Activated CD4-positive, alpha-beta T cell treated with anti-CD3 and anti-CD28 coated beads, Interleukin-2, amount 50 U/mL, for 4 hours (primary cell): ENCODE measurements at regions not wholly inside any gene's neighbourhood (a gene's known extent, or its start where the extent isn't known, plus 50 kb on each side); places are given as distances from the start of the nearest gene placed in this dataset.
"Not testable (repeated sequence)": the region's sequence is repeated elsewhere in the genome, so short reads cannot be mapped to it uniquely, and the experiment has no call there.

ENCODE experiments used
- DNase-seq, 2 experiments: peaks; one replicate each; pipeline ENCODE4 v3.0.0-alpha.2; 2020

DNA sequence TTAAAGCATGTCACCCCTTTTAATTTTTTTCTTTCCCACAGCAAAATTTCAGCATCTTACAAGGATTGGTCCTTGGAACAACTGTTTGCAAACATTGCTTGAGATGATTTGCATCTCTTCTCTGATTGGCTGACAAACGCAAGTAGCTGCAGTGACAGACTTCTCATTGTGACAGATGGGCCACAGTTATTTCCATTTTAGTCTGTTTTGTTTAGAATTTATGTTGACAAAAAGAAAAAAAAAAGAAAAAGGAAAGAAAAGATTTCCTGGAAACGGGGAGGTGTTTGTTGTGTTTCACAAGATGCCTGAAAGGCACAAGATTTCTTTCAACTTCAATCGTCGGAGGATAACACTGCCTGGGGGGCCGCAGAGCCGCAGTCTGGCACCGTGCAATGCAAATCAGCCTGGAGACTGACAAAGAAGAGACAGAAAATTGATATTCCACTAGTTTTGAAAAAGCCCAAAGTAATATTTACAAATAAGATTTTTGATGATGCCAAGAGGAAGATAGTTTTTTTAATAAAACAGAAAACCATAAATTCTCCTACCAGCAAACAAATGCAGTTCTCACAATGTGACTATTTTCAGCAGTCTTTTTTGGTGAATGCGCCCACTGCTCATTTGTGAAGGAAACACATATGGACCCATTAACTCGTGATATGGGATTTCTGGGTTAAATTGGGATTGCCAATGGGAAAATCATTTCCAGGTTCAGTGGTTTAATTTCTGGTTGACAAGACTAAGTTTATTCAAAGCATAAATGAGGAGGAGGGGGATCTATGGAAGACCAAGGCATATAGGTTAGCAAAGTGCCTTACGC, 296.2 kb upstream of the SMIM21 start:
- DNase-seq: no peak

DNA sequence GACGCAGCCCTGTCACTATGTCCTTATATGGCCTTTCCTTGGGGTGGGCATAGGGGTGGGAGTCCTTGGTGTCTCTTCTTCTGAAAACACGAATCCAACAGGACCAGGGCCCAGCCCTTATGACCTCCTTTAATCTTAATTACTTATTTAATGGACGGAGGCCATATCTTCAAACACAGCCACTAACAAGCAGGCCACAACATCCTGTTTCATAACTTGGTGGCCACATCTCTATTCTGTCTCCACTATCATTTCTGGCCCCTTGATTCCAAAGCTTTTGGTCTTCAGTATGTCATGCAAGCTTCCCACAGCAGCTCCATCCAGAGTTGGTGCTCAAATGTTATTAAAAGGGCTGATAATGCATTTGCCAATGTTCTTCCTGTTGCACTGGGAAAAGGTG, 287.3 kb upstream of the SMIM21 start:
- DNase-seq: no peak

DNA sequence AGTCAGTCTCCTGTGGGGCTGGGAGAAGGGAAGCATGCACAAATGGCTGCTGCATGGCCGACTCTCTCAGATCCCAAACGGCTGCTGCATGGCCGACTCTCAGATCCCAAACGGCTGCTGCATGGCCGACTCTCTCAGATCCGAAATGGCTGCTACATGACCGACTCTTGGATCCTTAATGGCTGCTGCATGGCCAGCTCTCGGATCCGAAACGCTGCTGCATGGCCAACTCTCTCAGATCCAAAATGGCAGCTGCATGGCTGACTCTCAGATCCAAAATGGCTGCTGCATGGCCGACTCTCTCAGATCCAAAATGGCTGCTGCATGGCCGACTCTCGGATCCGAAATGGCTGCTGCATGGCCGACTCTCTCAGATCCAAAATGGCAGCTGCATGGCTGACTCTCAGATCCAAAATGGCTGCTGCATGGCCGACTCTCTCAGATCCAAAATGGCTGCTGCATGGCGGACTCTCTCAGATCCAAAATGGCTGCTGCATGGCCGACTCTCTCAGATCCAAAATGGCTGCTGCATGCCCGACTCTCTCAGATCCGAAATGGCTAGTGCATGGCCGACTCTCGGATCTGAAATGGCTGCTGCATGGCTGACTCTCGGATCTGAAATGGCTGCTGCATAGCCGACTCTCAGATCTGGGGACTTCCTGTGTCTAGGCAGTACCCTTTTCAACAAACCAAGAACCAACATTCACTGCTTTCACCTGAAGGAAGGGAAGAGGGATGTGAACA, 284.8 kb upstream of the SMIM21 start:
- DNase-seq: not testable (repeated sequence)

DNA sequence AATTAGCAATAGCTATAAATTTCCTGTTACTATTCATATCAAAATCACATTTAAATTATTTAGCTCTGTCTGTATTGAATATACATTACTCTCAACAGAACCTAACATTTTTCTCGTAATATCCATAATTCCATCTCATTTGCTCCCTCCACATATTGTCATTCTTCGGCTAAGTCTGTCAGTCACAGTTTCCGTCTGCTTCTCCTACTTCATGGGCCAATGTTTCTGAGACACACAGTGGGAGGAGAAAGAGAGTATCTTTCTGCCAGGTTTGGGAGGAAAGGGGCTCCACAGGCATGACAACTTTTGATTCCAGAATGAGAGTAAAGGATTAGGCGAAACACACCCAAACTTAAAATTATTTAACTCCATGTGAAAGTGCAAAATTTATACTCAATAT, 273.1 kb upstream of the SMIM21 start:
- no peak for DNase-seq

DNA sequence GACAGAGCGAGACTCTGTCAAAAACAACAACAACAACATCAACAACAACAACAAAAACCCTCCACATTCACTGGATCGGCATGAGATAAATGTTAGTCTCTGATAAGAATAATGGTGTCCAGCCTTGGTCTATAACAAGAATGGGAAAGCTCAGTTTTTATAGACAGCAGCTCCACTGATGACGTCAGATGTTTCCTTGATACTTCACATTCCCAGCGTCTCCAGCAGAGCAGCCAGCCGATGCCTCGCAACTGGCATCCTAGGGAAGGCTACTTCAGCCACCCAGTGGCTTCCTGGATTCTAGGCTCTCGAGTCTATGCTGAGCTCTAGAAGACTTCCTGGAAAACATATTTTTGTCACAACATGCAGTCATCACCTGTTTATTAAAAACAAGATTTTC, 271.4 kb upstream of the SMIM21 start:
- DNase-seq: no peak

DNA sequence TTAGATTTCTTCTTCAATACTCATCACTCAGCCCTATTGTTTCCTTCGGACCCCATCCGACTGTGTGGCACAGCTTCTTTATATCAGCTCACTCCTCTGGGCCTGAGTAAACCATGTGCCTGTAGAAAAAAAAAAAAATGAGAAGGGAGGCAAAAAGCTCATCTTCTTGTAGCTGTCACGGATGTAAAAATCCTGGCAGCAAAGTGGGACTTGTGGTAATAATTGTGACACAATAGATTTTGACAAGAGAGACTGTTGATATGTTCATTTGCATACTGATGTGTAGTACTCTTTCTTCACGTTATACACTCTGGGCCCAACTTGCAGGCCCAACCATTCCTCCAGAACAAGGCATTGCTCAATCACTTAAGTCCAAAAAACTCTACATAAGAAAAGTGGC, 270.0 kb upstream of the SMIM21 start:
- no peak for DNase-seq

DNA sequence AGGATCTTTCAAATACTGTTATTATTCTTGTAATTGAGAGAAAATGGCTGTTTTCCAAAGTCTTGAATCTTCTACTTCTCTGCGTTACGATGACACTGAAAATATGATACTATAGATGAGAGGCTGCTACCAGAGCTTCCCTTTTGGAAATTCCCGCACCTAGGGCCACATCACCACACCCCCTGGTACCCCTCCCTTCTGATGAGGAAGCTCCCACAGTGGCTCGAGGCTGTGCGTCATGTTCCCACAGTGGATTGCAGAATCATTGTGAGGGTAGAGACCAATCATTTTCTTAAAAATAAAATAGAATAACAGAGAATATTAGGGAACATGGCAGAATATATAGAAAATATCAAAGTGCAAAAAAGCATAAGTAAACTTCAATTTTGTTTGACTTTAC, 268.9 kb upstream of the SMIM21 start:
- no peak for DNase-seq

DNA sequence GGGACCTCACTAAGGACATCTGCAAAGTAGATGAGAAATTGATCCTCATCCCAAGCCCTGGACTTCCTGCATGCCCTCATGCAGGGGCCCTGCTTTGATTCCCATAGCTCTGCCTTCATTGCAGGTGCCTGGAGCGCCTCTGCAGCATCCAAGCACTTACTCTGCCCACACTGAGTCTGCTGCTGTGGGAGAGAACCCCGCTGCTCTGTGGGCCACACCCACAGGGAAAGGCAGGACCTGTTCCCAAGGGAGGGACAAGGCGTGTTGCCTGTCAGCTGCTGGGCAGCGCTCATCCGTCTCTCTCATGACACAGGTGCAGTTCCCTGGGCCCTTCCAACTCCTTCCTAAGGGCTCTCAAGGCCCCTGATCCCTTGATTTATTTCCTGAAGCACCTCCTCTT, 266.8 kb upstream of the SMIM21 start:
- no peak for DNase-seq

DNA sequence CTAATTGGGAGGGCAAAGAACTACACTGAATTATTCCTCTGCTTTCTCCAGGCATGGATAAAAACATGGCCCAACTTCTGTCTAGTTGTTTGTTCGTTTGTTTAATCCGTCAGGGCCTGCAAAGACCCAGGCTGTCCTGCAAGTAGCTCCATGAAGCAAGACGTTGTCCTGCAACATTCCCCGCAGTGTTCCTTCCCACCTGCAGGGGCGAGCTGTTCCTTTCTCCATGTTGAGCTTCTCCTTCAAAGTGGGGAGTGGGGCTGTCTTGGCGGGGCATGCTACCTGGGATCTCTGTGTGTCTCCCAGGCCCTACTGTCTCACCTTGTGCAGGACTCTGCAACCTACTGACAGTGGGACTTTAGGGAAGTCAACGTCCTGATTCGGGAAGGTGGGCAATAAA, 264.0 kb upstream of the SMIM21 start:
- no peak for DNase-seq

DNA sequence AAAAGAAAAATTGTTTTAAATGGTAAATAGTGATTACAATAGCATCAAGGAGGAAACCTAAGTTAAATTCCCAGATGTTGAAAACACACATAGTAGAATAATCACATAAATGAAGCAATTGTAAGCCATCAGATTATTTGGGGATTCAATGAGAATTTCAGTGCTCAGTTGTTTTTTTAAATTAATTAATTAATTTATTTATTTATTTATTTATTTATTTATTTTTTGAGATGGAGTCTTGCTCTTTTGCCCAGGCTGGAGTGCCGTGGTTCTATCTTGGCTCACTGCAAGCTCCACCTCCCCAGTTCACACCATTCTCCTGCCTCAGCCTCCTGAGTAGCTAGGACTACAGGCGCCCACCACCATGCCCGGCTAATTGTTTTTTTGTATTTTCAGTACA, 262.8 kb upstream of the SMIM21 start:
- not testable (repeated sequence) for DNase-seq

DNA sequence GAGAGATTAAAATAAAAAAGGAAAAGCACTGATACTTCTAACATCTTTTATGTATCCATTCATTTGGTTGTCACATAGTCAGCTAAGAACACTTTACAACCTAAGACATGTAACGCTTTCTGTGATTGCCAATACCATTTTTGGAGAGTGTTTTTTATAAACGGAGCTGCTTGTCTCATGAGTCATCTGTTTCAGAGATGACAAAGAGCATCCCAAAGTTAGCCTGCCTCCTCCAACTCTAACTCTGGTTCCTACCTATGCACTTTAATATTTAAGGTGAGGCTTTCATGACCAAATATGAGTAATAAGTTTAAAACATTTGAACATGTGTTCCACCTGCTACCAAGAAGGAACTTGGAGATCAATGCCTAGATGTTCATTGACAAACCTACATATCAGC, 260.1 kb upstream of the SMIM21 start:
- DNase-seq: no peak

DNA sequence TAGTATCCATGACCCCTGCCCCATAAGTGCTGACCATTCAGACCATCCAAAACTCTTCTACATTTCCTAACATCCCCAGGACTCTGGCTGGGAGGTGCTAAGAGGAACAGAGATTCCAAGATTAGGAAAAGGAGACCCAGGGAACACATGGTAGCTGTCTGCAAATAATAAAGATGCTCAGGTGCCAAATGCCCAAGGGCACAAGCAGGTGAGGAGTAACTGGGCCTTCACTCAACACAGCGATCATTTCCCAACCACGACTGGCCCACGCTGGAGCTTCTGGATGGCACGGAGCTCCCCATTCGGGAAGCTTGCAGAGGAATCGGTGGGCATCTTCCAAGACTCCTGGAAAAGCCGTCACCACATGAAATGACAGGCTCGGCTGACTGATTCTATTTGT, 255.9 kb upstream of the SMIM21 start:
- no peak for DNase-seq

DNA sequence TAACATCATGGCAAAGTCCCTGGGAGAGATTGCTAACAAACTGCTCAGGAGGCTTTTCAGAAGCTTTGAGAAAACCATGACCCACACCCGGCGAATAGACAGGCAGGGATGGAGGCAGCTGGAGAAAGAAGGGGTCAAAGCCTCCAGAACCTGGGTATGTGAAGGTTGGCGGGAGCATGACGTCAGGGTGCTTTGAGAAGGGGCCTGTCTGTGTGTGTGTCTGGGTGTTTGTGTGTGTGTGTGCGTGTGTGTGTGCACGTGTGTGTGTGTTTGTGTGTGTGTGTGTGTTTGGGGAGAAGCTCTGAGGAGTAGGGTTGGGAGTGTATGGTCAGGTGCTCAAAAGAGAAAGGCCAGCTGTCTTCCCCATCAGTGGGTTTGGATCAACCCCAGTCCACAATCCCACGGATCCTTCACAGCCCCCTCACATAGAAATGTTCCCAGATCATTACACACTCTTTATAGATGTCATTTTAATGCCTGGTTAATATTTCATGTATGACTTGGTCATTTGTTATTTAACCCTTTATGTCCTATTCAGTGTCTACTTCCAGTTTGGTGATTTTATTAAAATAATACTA, 254.1 kb upstream of the SMIM21 start:
- DNase-seq: no peak

DNA sequence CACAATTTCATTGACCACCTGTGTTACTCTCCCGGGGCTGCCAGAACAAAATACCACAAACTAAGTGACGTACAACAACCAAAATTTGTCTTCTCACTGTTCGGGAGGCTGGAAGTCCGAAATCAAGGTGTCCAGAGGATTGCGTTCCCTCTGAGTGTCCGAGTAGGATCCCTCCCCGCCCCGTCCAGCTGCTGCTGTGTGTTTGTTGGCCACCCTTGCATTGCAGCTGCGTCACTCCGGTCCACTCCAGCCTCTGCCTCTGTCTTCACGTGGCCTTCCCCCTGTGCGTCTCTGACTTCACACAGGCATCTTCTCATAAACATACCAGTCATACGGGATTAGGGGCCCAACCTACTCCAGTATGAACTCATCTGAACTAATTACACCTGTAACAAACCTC, 251.8 kb upstream of the SMIM21 start:
- no peak for DNase-seq

DNA sequence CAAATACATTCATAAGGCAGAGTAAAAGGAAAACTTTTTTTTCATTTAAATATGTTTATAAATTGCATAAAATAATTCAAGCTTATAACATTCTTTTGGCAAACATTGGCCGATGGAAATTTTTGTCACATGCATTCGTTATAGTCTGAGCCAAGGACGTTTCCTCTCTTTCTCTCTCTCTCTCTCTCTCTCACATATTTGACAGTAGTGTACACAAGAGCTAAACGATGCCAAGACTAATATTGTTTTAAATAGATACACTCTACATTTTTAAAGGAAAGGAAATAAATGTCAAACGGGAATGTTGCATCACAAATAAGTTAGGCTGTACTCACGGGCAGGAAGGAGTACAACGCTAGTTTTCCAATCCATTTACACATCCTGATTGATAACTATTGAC, 251.1 kb upstream of the SMIM21 start:
- DNase-seq: no peak

DNA sequence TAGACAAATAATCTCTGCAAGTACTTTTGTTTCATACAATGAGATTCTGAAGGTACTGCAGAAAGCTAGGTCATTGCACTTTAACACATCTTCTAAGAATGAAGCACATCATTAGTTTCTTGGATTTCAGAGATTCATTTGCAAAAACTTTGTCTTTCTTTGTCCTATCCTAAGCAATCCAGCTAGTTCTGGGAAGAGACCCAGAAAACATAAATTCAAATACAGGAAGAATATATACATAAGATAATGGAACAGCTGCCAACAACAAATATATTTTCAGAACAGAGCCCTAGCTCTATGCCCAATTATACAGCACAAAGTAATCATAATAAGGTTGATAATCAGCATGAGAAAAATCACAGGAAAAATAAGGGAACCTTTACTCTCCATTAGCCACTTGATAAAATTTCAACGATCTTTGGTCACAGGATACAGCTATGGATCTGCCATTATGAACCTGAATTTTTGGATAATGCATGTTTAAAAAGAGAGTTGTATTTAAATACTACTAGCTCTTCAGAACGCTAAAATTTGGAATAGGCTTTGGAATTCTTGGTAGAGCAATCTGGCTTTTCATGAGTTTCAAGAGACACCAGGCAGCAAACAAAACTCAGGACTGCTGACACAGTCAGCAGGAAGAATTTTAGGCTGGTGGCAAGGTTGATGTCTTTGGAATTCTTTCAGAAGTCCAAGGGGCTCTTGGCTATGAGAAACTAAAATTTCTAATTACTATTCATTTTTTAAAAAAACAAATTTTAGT, 250.4 kb upstream of the SMIM21 start:
- no peak for DNase-seq

DNA sequence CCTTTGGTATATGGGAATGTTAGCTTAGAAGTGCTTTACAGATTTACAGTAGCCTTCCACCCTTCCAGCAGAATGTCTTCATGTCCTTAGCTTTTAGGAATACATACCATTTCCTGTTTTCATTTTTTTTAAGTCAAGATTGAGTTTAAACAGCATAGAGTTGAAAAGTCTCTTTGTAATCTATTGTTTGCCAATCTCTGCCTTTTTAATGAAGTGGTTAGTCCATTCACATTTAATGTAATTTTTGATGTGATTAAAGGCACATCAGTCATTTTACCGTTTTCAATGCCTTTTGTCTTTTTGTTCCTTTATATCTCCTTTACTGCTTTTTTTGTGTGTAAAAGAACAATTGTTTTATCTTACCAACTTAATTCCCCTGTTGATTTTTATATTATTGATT, 233.4 kb upstream of the SMIM21 start:
- no peak for DNase-seq

DNA sequence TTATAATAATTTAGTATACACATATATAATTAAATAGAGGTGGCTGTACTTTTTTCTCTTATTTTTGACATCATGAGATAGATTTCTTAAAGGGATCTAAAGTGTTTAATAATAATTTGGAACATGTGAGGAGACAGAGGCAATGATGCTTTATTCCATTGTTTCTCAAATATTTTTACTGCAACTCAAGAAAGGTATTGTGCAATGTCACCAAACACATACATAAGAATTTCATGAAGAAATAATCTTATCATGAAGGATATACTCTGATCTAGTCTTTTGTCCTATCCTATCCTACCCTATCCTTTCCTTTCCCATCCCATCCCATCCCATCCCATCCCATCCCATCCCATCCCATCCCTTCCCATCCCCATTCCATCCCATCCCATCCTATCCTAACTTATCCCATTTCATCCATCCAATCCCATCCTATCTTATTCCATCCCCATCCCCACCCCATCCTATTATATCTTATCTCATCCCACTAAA, 232.1 kb upstream of the SMIM21 start:
- DNase-seq: no peak

DNA sequence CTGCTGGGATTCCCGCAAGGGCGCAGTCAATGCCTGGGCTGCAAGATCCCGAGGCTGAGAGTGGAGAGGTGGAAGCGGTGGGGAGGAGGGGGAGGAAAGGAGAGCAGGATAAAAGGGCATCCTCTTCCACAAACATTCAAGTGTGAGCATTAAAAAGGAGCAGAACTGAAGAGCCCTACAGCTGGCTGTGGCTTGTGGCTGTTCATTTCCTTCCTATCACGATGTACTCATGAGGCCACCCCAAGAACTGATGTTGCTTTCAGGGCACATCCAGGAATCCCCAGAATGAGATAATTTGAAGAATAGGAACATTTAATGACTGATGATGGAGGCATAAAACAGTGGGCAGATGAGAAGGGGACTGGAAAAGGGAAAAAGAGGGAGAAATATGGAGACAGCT, 230.8 kb upstream of the SMIM21 start:
- DNase-seq: no peak

DNA sequence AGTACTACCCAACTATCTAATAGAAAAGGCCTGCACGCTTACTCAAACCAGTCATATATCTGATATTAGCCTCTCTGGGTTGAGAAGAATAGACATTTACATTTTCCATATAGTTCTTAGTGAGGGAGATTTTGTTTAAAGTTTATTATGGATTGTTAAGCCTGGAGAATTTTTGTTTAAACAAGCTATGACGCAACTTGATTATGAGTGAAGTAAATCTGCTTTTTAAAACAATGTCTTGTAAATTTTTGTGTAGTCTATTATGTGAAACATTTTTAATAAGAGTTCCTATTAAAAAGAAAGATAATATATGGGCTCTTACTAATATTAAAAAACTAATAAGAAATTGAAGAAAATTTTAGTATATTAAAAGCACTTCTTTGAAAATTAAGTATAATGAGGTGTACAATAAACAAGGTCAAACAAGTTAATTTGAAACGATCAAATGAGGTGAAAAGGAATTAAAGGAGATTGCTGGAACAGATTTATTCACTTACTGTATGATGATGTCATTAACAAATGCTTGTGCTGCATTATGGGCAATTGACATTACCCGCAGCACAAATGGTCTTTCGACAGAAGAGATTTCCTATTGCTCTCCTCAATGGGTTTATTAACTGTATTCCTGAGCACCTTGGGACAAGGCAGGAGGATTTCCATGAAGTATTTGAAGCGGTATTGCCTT, 229.2 kb upstream of the SMIM21 start:
- DNase-seq: no peak

DNA sequence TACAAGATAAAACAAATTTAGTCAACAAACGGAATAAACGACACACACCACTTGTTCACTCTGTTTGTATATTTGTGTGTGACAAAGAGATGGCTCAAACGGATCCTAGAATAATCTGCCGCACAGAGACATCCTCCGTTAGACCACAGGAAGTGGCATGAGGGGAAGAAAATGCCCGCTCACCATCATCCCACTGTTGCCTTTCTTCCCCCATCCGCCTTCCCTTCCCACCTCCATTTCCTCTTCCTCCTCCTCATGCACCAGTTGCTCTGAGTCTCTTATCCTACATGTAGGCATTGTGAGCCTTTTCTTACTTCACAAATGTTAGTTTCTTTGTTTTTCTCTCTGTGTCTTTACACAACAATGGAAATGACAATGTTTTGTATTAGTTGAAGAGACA, 228.5 kb upstream of the SMIM21 start:
- no peak for DNase-seq

DNA sequence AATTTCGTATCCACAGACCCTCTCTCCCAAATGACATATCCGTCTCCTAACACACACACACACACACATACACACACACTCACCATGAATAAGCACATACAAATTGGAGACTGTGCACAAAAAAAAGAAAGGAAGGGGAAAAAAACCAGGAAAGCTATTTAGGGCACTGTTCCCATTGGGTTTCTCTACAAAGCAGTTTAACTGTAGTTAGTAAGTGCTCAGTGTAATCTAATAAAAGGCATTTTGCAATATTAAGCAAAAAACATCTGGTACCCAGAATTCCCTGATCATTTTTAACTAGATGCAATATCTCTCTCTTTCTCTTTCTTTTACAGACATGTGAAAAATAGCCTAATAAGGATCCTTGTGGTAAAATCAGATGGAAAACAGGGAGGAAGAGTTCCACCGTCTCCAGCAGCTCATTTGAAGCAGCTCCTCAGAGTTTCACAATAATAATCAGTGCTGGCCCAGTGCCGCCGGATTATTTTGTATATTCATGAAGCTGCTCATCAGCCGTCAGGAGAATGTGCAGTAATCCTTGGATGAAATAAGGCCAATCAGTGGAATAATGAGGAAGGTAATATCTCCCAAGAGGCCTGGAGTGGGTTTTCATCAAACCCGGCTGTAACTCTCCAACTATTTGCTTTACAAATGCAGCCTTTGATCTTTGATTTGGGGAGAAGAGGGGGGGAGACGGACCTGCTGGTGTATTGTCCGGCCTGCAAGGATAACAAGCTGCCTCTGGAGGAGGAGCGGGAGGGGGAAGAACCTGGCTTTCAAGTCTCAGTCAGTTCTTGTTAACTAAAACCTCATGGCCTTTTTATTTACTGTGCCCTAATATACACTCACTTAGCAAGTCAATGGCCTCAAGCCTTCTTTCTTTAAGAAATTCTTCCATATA, 227.6 kb upstream of the SMIM21 start:
- no peak for DNase-seq
